ENCODE measurements at regions not wholly inside any gene's neighbourhood (a gene's known extent, or its start where the extent isn't known, plus 50 kb on each side); places are given as distances from the start of the nearest gene placed in this dataset.

GRCh38 chr15:45995800-45996199, 361.0 kb downstream of the SQOR start:
- H3K9me3 Mint-ChIP-seq: peaks cover 6% of the 10 kb centered on the region
- H3K27ac Mint-ChIP-seq: no peak overlapping the region
- H3K4me3 Mint-ChIP-seq: no peak overlapping the region
- DNase-seq: no peak
- H3K27me3 Mint-ChIP-seq (ENCODE audit: low read depth, poor library complexity): peaks cover 3% of the 10 kb centered on the region
- TF ChIP-seq CTCF (IDR thresholded peaks at IDR 0.05): no peak
- H3K36me3 Mint-ChIP-seq (ENCODE audit: low read depth): no peaks in the 10 kb centered on the region
- H3K4me1 Mint-ChIP-seq: no peaks in the 10 kb centered on the region

GRCh38 chr15:46014532-46014931, 379.7 kb downstream of the SQOR start:
- H3K36me3 Mint-ChIP-seq (ENCODE audit: low read depth): no peaks in the 10 kb centered on the region
- no peak for TF ChIP-seq CTCF (IDR thresholded peaks at IDR 0.05)
- H3K27ac Mint-ChIP-seq: no peak overlapping the region
- H3K27me3 Mint-ChIP-seq (ENCODE audit: low read depth, poor library complexity): no peaks in the 10 kb centered on the region
- peaks cover 51% of the 10 kb centered on the region for H3K9me3 Mint-ChIP-seq
- no peak overlapping the region for H3K4me3 Mint-ChIP-seq
- no peaks in the 10 kb centered on the region for H3K4me1 Mint-ChIP-seq
- no peak for DNase-seq

- no peaks in the 10 kb centered on the region for H3K27me3 Mint-ChIP-seq (ENCODE audit: low read depth, poor library complexity)
- H3K4me1 Mint-ChIP-seq: no peaks in the 10 kb centered on the region
- no peaks in the 10 kb centered on the region for H3K9me3 Mint-ChIP-seq
- no peak for DNase-seq
- no peak overlapping the region for H3K27ac Mint-ChIP-seq
- TF ChIP-seq CTCF (IDR thresholded peaks at IDR 0.05): no peak
- H3K4me3 Mint-ChIP-seq: no peak overlapping the region
- no peaks in the 10 kb centered on the region for H3K36me3 Mint-ChIP-seq (ENCODE audit: low read depth)
Observed at GRCh38 chr15:46034755-46035154, 399.9 kb downstream of the SQOR start.

- Mint-ChIP-seq H3K9me3 (no peaks in the 10 kb centered on the region), H3K27ac (no peak overlapping the region), H3K36me3 (ENCODE audit: low read depth) (no peaks in the 10 kb centered on the region), H3K27me3 (ENCODE audit: low read depth, poor library complexity) (no peaks in the 10 kb centered on the region), H3K4me1 (no peaks in the 10 kb centered on the region), H3K4me3 (no peak overlapping the region)
- no peak for DNase-seq
- TF ChIP-seq CTCF (IDR thresholded peaks at IDR 0.05): no peak
Observed at GRCh38 chr15:46039703-46040102, 404.9 kb downstream of the SQOR start.

GRCh38 chr15:46041905-46042304, 407.1 kb downstream of the SQOR start:
- DNase-seq: no peak
- Mint-ChIP-seq H3K9me3 (no peaks in the 10 kb centered on the region), H3K27me3 (ENCODE audit: low read depth, poor library complexity) (no peaks in the 10 kb centered on the region), H3K4me1 (no peaks in the 10 kb centered on the region), H3K36me3 (ENCODE audit: low read depth) (no peaks in the 10 kb centered on the region), H3K27ac (no peak overlapping the region), H3K4me3 (no peak overlapping the region)
- TF ChIP-seq CTCF (IDR thresholded peaks at IDR 0.05): no peak

- H3K4me1 Mint-ChIP-seq: no peaks in the 10 kb centered on the region
- no peaks in the 10 kb centered on the region for H3K36me3 Mint-ChIP-seq (ENCODE audit: low read depth)
- no peaks in the 10 kb centered on the region for H3K9me3 Mint-ChIP-seq
- TF ChIP-seq CTCF (IDR thresholded peaks at IDR 0.05): no peak
- DNase-seq: no peak
- no peak overlapping the region for H3K4me3 Mint-ChIP-seq
- H3K27ac Mint-ChIP-seq: no peak overlapping the region
- H3K27me3 Mint-ChIP-seq (ENCODE audit: low read depth, poor library complexity): peaks cover 3% of the 10 kb centered on the region
Observed at GRCh38 chr15:46059921-46060594, 425.2 kb downstream of the SQOR start.

All from nephron progenitor cell (in vitro differentiated cells).